ENCODE measurements at regions not wholly inside any gene's neighbourhood (a gene's known extent, or its start where the extent isn't known, plus 50 kb on each side); places are given as distances from the start of the nearest gene placed in this dataset.

GRCh38 chr1:219529116-219529515, 83.8 kb downstream of the ZC3H11B start:
- no peak for TF ChIP-seq CTCF (IDR thresholded peaks at IDR 0.05; ENCODE audit: unreplicated experiment in 3 of 3)
- H3K4me1 Mint-ChIP-seq: peaks cover 32% of the 10 kb centered on the region
- H3K36me3 Mint-ChIP-seq (ENCODE audit: low read depth): no peaks in the 10 kb centered on the region
- no peak overlapping the region for H3K4me3 Mint-ChIP-seq
- H3K27ac Mint-ChIP-seq: peak overlapping the region; percentile 55 to 77 (median 76)
- H3K9me3 Mint-ChIP-seq: no peaks in the 10 kb centered on the region
- no peaks in the 10 kb centered on the region for H3K27me3 Mint-ChIP-seq (ENCODE audit: low read depth)

- no peak for TF ChIP-seq CTCF (IDR thresholded peaks at IDR 0.05; ENCODE audit: unreplicated experiment in 3 of 3)
- H3K4me3 Mint-ChIP-seq: no peak overlapping the region
- H3K27me3 Mint-ChIP-seq (ENCODE audit: low read depth): no peaks in the 10 kb centered on the region
- H3K36me3 Mint-ChIP-seq (ENCODE audit: low read depth): no peaks in the 10 kb centered on the region
- H3K4me1 Mint-ChIP-seq: peaks cover 28% of the 10 kb centered on the region
- H3K9me3 Mint-ChIP-seq: no peaks in the 10 kb centered on the region
- H3K27ac Mint-ChIP-seq: peak overlapping the region; percentile 55 to 77 (median 76)
Measured at GRCh38 chr1:219528633-219529032, 84.3 kb downstream of the ZC3H11B start.

GRCh38 chr1:219527994-219528393, 84.9 kb downstream of the ZC3H11B start:
- no peaks in the 10 kb centered on the region for H3K27me3 Mint-ChIP-seq (ENCODE audit: low read depth)
- H3K4me1 Mint-ChIP-seq: peaks cover 22% of the 10 kb centered on the region
- TF ChIP-seq CTCF (IDR thresholded peaks at IDR 0.05; ENCODE audit: unreplicated experiment in 3 of 3): no peak
- H3K9me3 Mint-ChIP-seq: no peaks in the 10 kb centered on the region
- no peak overlapping the region for H3K4me3 Mint-ChIP-seq
- H3K36me3 Mint-ChIP-seq (ENCODE audit: low read depth): no peaks in the 10 kb centered on the region
- peak overlapping the region; percentile 55 to 77 (median 76) for H3K27ac Mint-ChIP-seq

GRCh38 chr1:219526074-219526473, 86.8 kb downstream of the ZC3H11B start:
- no peaks in the 10 kb centered on the region for H3K9me3 Mint-ChIP-seq
- H3K4me1 Mint-ChIP-seq: peaks cover 16% of the 10 kb centered on the region
- no peak overlapping the region for H3K27ac Mint-ChIP-seq
- no peaks in the 10 kb centered on the region for H3K36me3 Mint-ChIP-seq (ENCODE audit: low read depth)
- H3K4me3 Mint-ChIP-seq: no peak overlapping the region
- H3K27me3 Mint-ChIP-seq (ENCODE audit: low read depth): no peaks in the 10 kb centered on the region
- TF ChIP-seq CTCF (IDR thresholded peaks at IDR 0.05; ENCODE audit: unreplicated experiment in 3 of 3): no peak

- no peaks in the 10 kb centered on the region for H3K9me3 Mint-ChIP-seq
- peaks cover 12% of the 10 kb centered on the region for H3K4me1 Mint-ChIP-seq
- no peak overlapping the region for H3K4me3 Mint-ChIP-seq
Measured at GRCh38 chr1:219523411-219523810, 89.5 kb downstream of the ZC3H11B start.

More at GRCh38 chr1:219523411-219523810, 89.5 kb downstream of the ZC3H11B start:
- Mint-ChIP-seq H3K36me3 (ENCODE audit: low read depth) (no peaks in the 10 kb centered on the region), H3K27ac (no peak overlapping the region), H3K27me3 (ENCODE audit: low read depth) (no peaks in the 10 kb centered on the region)
- no peak for TF ChIP-seq CTCF (IDR thresholded peaks at IDR 0.05; ENCODE audit: unreplicated experiment in 3 of 3)

Measured in nephron (organoid).